ENCODE measurements at regions not wholly inside any gene's neighbourhood (a gene's known extent, or its start where the extent isn't known, plus 50 kb on each side); places are given as distances from the start of the nearest gene placed in this dataset.
"Not testable (repeated sequence)": the region's sequence is repeated elsewhere in the genome, so short reads cannot be mapped to it uniquely, and the experiment has no call there.

DNA sequence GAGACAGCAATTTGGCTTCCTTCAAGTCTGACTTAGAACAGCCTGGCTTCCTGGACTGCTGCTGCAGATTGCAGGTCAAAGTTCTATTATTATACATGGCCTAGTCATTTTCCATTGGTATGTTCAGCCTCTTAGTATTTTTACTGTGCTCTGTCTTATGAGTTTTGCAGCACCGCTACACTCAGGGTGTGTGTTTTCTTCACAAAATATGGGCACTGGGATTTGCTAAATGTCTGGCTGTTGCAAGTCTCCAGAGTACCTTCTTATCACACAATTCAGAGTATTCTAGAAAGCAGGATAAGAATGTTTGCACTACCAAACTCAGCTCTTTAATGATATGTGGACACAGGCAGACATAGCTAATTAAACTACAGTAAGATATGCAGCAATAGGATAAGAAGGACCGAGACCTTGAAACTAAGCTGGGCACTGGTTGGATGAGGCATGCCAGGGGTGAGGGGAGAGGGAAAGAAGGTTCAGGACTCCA, 203.0 kb upstream of the PDZRN3 start:
- Histone ChIP-seq H3K36me3 (ENCODE audit: insufficient read depth in 1 of 2, low read depth in 1 of 2) (no peaks in the 10 kb centered on the region), H3K27ac (peak overlapping the region; percentile 70), H3K9me3 (no peaks in the 10 kb centered on the region), H3K4me3 (no peak overlapping the region), H3K27me3 (ENCODE audit: insufficient read depth in 3 of 3, low read length in 2 of 3) (no peaks in the 10 kb centered on the region), H3K4me1 (peaks cover 25% of the 10 kb centered on the region)
- TF ChIP-seq, protein P1, sequence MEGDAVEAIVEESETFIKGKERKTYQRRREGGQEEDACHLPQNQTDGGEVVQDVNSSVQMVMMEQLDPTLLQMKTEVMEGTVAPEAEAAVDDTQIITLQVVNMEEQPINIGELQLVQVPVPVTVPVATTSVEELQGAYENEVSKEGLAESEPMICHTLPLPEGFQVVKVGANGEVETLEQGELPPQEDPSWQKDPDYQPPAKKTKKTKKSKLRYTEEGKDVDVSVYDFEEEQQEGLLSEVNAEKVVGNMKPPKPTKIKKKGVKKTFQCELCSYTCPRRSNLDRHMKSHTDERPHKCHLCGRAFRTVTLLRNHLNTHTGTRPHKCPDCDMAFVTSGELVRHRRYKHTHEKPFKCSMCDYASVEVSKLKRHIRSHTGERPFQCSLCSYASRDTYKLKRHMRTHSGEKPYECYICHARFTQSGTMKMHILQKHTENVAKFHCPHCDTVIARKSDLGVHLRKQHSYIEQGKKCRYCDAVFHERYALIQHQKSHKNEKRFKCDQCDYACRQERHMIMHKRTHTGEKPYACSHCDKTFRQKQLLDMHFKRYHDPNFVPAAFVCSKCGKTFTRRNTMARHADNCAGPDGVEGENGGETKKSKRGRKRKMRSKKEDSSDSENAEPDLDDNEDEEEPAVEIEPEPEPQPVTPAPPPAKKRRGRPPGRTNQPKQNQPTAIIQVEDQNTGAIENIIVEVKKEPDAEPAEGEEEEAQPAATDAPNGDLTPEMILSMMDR (IDR thresholded peaks at IDR 0.05): no peak
- intact Hi-C loops (cut with DNase I): no loop called here
- DNase-seq (no peak), ATAC-seq (peak; percentile 77 to 99 (median 93))
- WGBS, 3 donors: 22 to 48% (median 24%) methylated on average over 2 of the region's 2 CpGs

DNA sequence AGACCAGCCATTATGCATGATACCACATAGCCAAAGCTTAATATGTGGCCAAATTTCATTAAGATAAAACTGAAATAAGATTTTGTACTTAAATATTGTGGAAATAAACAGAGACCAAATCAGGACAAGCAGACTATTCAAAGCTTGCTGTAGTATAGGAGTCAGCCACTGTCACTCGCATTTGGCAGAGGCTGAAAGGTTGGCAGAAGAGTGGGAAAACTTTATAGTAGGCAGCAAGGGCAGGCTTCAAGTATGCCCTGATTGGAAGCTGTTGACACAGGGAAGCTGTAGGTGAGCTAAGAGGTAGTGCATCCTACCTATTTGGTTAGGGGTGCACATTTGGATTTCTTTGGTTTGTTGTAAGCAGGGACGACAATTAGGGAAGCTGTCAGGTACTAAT, 202.5 kb upstream of the PDZRN3 start:
- DNase-seq (no peak), ATAC-seq (peak; percentile 44 to 80 (median 70))
- 43 to 59% (median 45%) methylated on average over 2 of the region's 2 CpGs for WGBS, 3 donors
- TF ChIP-seq, protein P1 (IDR thresholded peaks at IDR 0.05): no peak
- intact Hi-C loops (cut with DNase I): no loop called here
- peaks cover 25% of the 10 kb centered on the region for H3K4me1 ChIP-seq
- peak overlapping the region; percentile 70 for H3K27ac ChIP-seq
- no peaks in the 10 kb centered on the region for H3K36me3 ChIP-seq (ENCODE audit: insufficient read depth in 1 of 2, low read depth in 1 of 2)
- no peaks in the 10 kb centered on the region for H3K27me3 ChIP-seq (ENCODE audit: insufficient read depth in 3 of 3, low read length in 2 of 3)
- no peak overlapping the region for H3K4me3 ChIP-seq
- H3K9me3 ChIP-seq: no peaks in the 10 kb centered on the region

DNA sequence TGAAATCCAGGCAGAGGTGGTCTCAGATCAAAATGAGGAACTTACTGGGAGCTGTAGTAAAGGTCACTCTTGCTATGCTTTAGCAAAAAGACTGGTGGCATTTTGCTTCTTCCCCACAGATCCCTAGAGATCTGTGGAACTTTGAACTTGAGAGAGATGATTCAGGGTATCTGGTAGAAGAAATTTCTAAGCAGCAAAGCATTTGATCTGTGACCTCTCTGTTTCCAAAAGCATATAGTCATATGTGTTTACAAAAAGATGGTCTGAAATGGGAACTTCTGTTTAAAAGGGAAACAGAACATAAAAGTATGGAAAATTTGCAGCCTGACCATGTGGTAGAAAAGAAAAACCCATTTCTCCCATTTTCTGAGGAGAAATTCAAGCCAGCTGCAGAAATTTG, 196.2 kb upstream of the PDZRN3 start:
- H3K4me3 ChIP-seq; intact Hi-C loops (cut with DNase I); H3K36me3 ChIP-seq (ENCODE audit: insufficient read depth in 1 of 2, low read depth in 1 of 2); H3K27ac ChIP-seq; DNase-seq; ATAC-seq; H3K9me3 ChIP-seq; H3K4me1 ChIP-seq; H3K27me3 ChIP-seq (ENCODE audit: insufficient read depth in 3 of 3, low read length in 2 of 3): not testable (repeated sequence)

DNA sequence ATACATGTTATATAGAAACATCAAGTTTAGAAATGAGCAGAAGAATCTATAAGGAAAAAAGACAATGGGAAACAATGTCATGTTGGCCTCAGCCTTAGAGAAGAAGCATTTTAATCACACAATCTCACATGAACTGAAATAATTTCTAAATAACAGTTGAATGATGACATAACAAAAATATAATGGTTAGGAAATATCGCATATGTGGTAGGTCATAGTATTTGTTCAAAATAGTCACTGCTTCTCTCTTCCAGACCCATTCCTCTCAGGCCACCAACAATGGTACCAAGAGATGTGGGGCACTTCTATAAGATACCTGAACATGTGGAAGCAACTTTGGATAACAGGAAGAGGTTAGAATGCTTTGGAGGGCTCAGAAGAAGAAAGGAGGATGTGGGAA, 195.7 kb upstream of the PDZRN3 start:
- DNase-seq: no peak
- Histone ChIP-seq H3K27ac (no peak overlapping the region), H3K9me3 (no peaks in the 10 kb centered on the region), H3K4me1 (no peaks in the 10 kb centered on the region), H3K36me3 (ENCODE audit: insufficient read depth in 1 of 2, low read depth in 1 of 2) (no peaks in the 10 kb centered on the region), H3K4me3 (no peak overlapping the region), H3K27me3 (ENCODE audit: insufficient read depth in 3 of 3, low read length in 2 of 3) (no peaks in the 10 kb centered on the region)
- intact Hi-C loops (cut with DNase I): no loop called here
- ATAC-seq: no peak
- TF ChIP-seq, protein P1 (IDR thresholded peaks at IDR 0.05): no peak
- 91 to 97% (median 97%) methylated on average over 1 of the region's 1 CpG for WGBS, 3 donors

DNA sequence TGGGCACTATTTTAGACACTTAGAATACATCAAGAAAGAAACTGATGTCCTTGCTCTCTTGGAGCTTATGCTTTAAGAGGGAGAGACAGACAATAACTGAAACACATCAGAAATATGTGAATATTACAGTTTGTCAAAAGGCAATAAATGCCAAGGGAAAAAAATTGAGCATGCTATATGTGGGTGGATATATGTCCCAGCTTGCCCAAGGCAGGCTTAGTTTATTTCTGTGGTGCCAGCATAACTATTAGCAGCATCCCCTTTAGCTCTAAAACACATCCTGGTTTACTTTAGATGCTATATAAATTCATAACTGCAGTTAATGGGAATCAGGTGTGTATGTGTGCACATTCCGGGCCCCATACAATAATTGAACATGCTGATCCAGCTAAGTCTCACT, 191.2 kb upstream of the PDZRN3 start:
- H3K27ac ChIP-seq: no peak overlapping the region
- H3K4me3 ChIP-seq: no peak overlapping the region
- H3K36me3 ChIP-seq (ENCODE audit: insufficient read depth in 1 of 2, low read depth in 1 of 2): no peaks in the 10 kb centered on the region
- ATAC-seq: no peak
- WGBS, 3 donors: 89 to 97% (median 96%) methylated on average over 1 of the region's 1 CpG
- no peaks in the 10 kb centered on the region for H3K4me1 ChIP-seq
- DNase-seq: no peak
- TF ChIP-seq, protein P1 (IDR thresholded peaks at IDR 0.05): no peak
- H3K27me3 ChIP-seq (ENCODE audit: insufficient read depth in 3 of 3, low read length in 2 of 3): no peaks in the 10 kb centered on the region
- intact Hi-C loops (cut with DNase I): no loop called here
- H3K9me3 ChIP-seq: no peaks in the 10 kb centered on the region

Measured in psoas muscle (tissue), 7 donors.